Fibroblast of the aortic adventitia (primary cell): ENCODE measurements at regions not wholly inside any gene's neighbourhood (a gene's known extent, or its start where the extent isn't known, plus 50 kb on each side); places are given as distances from the start of the nearest gene placed in this dataset.
"Not testable (repeated sequence)": the region's sequence is repeated elsewhere in the genome, so short reads cannot be mapped to it uniquely, and the experiment has no call there.

ENCODE experiments used
- DNase-seq: peaks from one replicate; pipeline ENCODE4 v3.0.0-alpha.2; 2010; ENCODE audit warnings: low read depth
- H3K4me3 ChIP-seq: 2 replicates; pipeline ENCODE4 v1.5.1; 2011; ENCODE audit warnings: low read depth, mild to moderate bottlenecking, control low read depth, low read length, moderate library complexity
- TF ChIP-seq, protein P1 (sequence below): IDR thresholded peaks from 2 replicates; pipeline ENCODE4 v1.5.1; 2011; ENCODE audit warnings: mild to moderate bottlenecking, low read length, control low read depth, inconsistent platforms; ENCODE audit not compliant: insufficient read depth

- H3K4me3 ChIP-seq, result no peak overlapping the region
- no peak for DNase-seq
- TF ChIP-seq, protein P1, sequence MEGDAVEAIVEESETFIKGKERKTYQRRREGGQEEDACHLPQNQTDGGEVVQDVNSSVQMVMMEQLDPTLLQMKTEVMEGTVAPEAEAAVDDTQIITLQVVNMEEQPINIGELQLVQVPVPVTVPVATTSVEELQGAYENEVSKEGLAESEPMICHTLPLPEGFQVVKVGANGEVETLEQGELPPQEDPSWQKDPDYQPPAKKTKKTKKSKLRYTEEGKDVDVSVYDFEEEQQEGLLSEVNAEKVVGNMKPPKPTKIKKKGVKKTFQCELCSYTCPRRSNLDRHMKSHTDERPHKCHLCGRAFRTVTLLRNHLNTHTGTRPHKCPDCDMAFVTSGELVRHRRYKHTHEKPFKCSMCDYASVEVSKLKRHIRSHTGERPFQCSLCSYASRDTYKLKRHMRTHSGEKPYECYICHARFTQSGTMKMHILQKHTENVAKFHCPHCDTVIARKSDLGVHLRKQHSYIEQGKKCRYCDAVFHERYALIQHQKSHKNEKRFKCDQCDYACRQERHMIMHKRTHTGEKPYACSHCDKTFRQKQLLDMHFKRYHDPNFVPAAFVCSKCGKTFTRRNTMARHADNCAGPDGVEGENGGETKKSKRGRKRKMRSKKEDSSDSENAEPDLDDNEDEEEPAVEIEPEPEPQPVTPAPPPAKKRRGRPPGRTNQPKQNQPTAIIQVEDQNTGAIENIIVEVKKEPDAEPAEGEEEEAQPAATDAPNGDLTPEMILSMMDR, result no peak
Observed at GRCh38 chr3:51588724-51589123, 50.2 kb downstream of the RAD54L2 start.

- no peak for DNase-seq
- H3K4me3 ChIP-seq, result no peak overlapping the region
- TF ChIP-seq, protein P1, result no peak
Observed at GRCh38 chr3:51591231-51591630, 52.7 kb downstream of the RAD54L2 start.

GRCh38 chr3:51593697-51594096 lies 55.2 kb downstream of the RAD54L2 start:
- TF ChIP-seq, protein P1, result no peak
- DNase-seq, result no peak
- no peak overlapping the region for H3K4me3 ChIP-seq

GRCh38 chr3:51599638-51600037 lies 61.1 kb downstream of the RAD54L2 start:
- not testable (repeated sequence) for DNase-seq, H3K4me3 ChIP-seq

GRCh38 chr3:51604212-51604611 lies 65.7 kb downstream of the RAD54L2 start:
- H3K4me3 ChIP-seq, result no peak overlapping the region
- no peak for DNase-seq
- TF ChIP-seq, protein P1, result no peak

GRCh38 chr3:51605938-51606337 lies 65.1 kb upstream of the TEX264 start:
- no peak for DNase-seq
- TF ChIP-seq, protein P1, result no peak
- H3K4me3 ChIP-seq, result no peak overlapping the region

- not testable (repeated sequence) for H3K4me3 ChIP-seq, DNase-seq
Observed at GRCh38 chr3:51606871-51607270, 64.2 kb upstream of the TEX264 start.

GRCh38 chr3:51607591-51608325 lies 63.3 kb upstream of the TEX264 start:
- DNase-seq, H3K4me3 ChIP-seq: not testable (repeated sequence)
